ENCODE measurements at regions not wholly inside any gene's neighbourhood (a gene's known extent, or its start where the extent isn't known, plus 50 kb on each side); places are given as distances from the start of the nearest gene placed in this dataset.

DNA sequence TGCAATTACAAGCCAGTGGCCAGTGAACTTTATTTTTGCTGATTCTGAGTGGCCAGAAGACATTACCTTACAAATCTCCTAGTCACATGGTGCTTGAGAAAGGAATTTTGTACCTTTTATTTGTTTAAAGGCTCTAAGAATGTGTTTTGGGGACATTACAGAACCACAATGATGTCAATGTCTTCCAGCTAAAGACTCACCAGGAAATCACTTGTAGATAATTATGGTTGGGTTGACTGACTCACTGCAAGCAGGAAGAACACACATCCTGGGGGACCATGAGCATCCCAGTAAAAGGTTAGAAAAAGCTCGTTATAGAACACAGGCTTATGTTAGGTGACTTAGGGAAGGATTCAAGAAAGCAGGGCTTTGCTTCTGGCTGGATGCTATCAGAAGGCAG is 119.4 kb upstream of the FAM9B start:
- peaks cover 36% of the 10 kb centered on the region for H3K4me1 Mint-ChIP-seq (ENCODE audit: low read depth)
- peak overlapping the region; percentile 93 for H3K27ac Mint-ChIP-seq
- H3K27me3 Mint-ChIP-seq (ENCODE audit: insufficient read depth) = peaks cover 2% of the 10 kb centered on the region; the same call in 1 of the 2 replicates
- TF ChIP-seq, protein P1, sequence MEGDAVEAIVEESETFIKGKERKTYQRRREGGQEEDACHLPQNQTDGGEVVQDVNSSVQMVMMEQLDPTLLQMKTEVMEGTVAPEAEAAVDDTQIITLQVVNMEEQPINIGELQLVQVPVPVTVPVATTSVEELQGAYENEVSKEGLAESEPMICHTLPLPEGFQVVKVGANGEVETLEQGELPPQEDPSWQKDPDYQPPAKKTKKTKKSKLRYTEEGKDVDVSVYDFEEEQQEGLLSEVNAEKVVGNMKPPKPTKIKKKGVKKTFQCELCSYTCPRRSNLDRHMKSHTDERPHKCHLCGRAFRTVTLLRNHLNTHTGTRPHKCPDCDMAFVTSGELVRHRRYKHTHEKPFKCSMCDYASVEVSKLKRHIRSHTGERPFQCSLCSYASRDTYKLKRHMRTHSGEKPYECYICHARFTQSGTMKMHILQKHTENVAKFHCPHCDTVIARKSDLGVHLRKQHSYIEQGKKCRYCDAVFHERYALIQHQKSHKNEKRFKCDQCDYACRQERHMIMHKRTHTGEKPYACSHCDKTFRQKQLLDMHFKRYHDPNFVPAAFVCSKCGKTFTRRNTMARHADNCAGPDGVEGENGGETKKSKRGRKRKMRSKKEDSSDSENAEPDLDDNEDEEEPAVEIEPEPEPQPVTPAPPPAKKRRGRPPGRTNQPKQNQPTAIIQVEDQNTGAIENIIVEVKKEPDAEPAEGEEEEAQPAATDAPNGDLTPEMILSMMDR (IDR thresholded peaks at IDR 0.05) = no peak
- peaks cover 15% of the 10 kb centered on the region; the same call in 1 of the 2 replicates for H3K36me3 Mint-ChIP-seq (ENCODE audit: low read depth)
- DNase-seq = peak; percentile 50
- no peaks in the 10 kb centered on the region; the same call in 1 of the 2 replicates for H3K9me3 Mint-ChIP-seq
- no peak overlapping the region for H3K4me3 Mint-ChIP-seq

DNA sequence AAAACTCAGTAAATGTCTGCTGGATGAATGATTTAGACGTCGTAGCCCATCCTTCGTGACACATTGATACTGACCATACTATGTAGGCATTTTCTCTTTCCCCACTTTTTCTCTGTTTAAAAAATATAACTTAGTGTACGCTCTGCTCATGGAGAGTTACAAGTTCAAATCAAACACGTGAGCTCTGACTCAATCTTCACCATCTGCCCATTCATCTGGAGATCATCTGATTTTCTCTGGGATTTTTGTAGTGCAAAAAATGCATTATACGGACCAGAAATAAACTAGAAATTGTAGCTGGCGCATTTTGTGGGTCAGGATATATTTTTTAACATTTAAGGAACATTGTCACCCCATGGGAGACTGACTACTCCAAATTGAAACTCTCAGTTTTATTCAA is 124.7 kb upstream of the FAM9B start:
- DNase-seq = no peak
- Mint-ChIP-seq H3K9me3 (no peaks in the 10 kb centered on the region), H3K27me3 (ENCODE audit: insufficient read depth) (no peaks in the 10 kb centered on the region), H3K36me3 (ENCODE audit: low read depth) (peaks cover 16% of the 10 kb centered on the region), H3K27ac (no peak overlapping the region), H3K4me3 (no peak overlapping the region), H3K4me1 (ENCODE audit: low read depth) (peaks cover 31% of the 10 kb centered on the region)
- TF ChIP-seq, protein P1 (IDR thresholded peaks at IDR 0.05) = no peak

DNA sequence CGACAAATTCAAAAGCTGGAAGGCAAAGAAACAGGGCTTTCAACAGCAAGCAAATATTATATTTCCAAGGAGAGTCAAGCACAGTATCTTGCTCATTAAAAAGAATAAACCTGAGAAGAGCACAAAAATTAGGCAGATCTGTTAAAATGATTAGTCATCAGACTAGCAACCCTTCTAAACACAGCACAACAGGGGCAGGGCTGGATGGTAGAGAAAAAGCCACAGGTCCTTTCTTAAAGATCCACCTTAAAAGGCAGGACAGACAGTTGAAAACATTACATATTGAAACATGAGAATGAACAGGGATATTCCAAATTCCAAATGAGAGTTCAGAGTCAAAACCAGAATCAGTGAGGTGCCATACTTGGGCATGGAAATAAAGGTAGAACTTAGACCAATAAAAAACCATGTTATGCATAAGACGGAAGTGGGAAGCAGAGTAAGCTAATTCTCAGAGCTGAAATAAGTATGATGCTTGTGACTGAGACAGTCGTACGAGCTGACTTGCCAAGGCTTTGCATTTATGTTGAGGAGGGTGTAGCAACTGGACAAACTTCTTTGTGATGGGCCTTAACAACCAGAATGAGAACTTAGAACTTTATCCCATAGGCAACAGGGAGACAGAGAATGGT is 126.9 kb upstream of the FAM9B start:
- TF ChIP-seq, protein P1 (IDR thresholded peaks at IDR 0.05) = no peak
- peaks cover 44% of the 10 kb centered on the region for H3K4me1 Mint-ChIP-seq (ENCODE audit: low read depth)
- no peak for DNase-seq
- H3K36me3 Mint-ChIP-seq (ENCODE audit: low read depth) = peaks cover 10% of the 10 kb centered on the region
- no peaks in the 10 kb centered on the region for H3K27me3 Mint-ChIP-seq (ENCODE audit: insufficient read depth)
- no peak overlapping the region for H3K4me3 Mint-ChIP-seq
- 0 out of 2 replicates have a peak overlapping the region, but pooled peaks have one; percentile 22 for H3K27ac Mint-ChIP-seq
- peaks cover 3% of the 10 kb centered on the region; the same call in 1 of the 2 replicates for H3K9me3 Mint-ChIP-seq

DNA sequence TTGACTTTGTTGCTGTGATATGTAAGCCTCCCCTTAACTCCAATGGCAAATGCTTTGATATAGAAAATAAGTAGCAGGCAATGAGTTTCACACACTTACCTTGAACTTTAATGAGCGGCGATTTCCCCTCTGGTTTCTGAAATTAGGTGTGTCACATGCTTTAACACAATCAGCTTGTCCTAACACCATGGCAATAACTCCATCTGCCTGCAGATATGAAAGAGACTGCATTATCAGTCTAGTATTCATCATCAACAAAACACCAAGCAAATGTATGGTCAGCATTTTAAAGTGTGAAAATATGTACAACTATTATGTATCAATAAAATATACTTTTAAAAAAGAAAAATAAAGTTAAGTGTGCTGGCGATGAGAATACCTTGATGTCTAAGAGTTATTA is 128.8 kb upstream of the FAM9B start:
- Mint-ChIP-seq H3K27me3 (ENCODE audit: insufficient read depth) (no peaks in the 10 kb centered on the region), H3K27ac (no peak overlapping the region), H3K9me3 (peaks cover 11% of the 10 kb centered on the region; the same call in 1 of the 2 replicates), H3K4me3 (no peak overlapping the region), H3K36me3 (ENCODE audit: low read depth) (peaks cover 6% of the 10 kb centered on the region), H3K4me1 (ENCODE audit: low read depth) (peaks cover 55% of the 10 kb centered on the region)
- TF ChIP-seq, protein P1 (IDR thresholded peaks at IDR 0.05) = no peak
- DNase-seq = no peak

DNA sequence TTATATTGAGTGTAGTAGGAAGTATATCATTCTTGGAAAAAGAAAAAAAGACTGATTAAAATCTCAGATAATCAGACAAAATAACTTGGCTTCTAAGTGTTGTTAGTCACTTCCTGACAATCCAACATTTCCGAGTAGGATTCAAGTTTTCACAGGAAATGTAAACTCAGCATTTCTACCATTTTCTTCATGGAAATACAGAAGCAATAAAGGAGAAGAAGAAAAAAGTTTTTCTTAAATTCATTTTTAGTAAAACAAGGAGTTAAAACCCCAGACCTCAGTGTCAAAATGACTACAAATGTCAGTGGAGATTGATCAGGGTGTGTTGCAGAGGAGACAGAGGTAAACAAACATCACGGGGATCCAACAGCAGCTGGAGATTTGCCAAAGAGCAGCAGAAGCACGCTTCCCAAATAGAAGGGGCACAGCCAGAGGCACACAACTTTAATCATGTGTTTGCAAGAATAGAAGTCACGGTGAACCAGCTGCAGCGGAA is 129.3 kb upstream of the FAM9B start:
- Mint-ChIP-seq H3K27ac (peak overlapping the region; percentile 63), H3K4me3 (peak overlapping the region; percentile 77), H3K27me3 (ENCODE audit: insufficient read depth) (no peaks in the 10 kb centered on the region), H3K36me3 (ENCODE audit: low read depth) (peaks cover 6% of the 10 kb centered on the region), H3K4me1 (ENCODE audit: low read depth) (peaks cover 55% of the 10 kb centered on the region), H3K9me3 (peaks cover 13% of the 10 kb centered on the region; the same call in 1 of the 2 replicates)
- TF ChIP-seq, protein P1 (IDR thresholded peaks at IDR 0.05) = no peak
- peak; percentile 43 for DNase-seq
